ENCODE measurements at regions not wholly inside any gene's neighbourhood (a gene's known extent, or its start where the extent isn't known, plus 50 kb on each side); places are given as distances from the start of the nearest gene placed in this dataset.

DNA sequence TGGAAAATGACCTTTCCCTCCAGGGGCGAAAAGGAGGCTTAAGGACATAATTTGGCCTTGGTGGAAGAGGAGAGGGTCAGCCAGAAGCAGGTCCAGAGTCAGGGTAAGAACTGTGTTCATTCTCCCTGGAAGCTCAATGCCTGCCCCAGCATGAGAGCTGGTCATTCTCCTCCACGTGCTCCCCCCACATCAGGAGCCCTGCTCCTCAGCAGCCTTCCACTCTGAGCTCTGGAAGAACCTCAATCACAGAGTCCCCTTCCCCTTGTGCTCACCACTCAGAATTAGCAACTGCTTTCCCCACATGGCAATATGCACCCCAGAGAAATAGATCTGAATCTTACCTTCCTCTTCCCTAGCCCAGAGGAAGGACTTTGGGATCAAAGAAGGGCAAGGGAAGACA is 115.4 kb downstream of the TMEM200C start:
- no peak overlapping the region for H3K4me3 ChIP-seq (ENCODE audit: low read depth, low read length)
- TF ChIP-seq, protein P1, sequence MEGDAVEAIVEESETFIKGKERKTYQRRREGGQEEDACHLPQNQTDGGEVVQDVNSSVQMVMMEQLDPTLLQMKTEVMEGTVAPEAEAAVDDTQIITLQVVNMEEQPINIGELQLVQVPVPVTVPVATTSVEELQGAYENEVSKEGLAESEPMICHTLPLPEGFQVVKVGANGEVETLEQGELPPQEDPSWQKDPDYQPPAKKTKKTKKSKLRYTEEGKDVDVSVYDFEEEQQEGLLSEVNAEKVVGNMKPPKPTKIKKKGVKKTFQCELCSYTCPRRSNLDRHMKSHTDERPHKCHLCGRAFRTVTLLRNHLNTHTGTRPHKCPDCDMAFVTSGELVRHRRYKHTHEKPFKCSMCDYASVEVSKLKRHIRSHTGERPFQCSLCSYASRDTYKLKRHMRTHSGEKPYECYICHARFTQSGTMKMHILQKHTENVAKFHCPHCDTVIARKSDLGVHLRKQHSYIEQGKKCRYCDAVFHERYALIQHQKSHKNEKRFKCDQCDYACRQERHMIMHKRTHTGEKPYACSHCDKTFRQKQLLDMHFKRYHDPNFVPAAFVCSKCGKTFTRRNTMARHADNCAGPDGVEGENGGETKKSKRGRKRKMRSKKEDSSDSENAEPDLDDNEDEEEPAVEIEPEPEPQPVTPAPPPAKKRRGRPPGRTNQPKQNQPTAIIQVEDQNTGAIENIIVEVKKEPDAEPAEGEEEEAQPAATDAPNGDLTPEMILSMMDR (IDR thresholded peaks at IDR 0.05; ENCODE audit: low read depth, low read length), result no peak

GRCh38 chr18:5772306-5773105 is 122.8 kb downstream of the TMEM200C start:
- in situ Hi-C loops (cut with HindIII; ENCODE audit: low sequenced_read_pairs), result no loop called here
- TF ChIP-seq, protein P1 (IDR thresholded peaks at IDR 0.05; ENCODE audit: low read depth, low read length), result no peak
- no peak overlapping the region for H3K4me3 ChIP-seq (ENCODE audit: low read depth, low read length)
- no peak for DNase-seq (ENCODE audit: low read depth, low spot score)

More for the DNA sequence above, 115.4 kb downstream of the TMEM200C start:
- DNase-seq (ENCODE audit: low read depth, low spot score), result no peak
- in situ Hi-C loops (cut with HindIII; ENCODE audit: low sequenced_read_pairs), result no loop called here

GRCh38 chr18:5771343-5771742 is 124.0 kb downstream of the TMEM200C start:
- in situ Hi-C loops (cut with HindIII; ENCODE audit: low sequenced_read_pairs), result no loop called here
- no peak overlapping the region for H3K4me3 ChIP-seq (ENCODE audit: low read depth, low read length)
- no peak for DNase-seq (ENCODE audit: low read depth, low spot score)
- TF ChIP-seq, protein P1 (IDR thresholded peaks at IDR 0.05; ENCODE audit: low read depth, low read length), result no peak

DNA sequence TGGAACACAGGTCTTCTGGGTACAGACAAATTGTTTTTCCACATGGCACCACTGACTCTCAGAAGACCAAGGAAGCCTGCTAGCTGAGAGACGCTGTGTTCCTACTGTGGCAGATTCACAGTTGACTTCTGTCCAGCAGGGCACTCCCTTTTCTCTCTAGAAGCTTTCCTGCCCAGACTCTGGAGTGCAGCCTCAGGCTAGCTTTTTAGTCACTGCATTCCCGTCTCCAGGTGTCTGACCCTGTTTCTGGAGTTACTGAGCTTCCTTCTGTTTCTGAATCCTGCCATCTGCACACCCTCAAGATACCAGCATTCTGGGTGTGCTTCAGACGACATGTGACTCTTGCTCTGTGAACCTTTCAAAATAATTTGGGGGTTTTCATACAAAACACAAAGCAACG is 125.1 kb downstream of the TMEM200C start:
- no peak overlapping the region for H3K4me3 ChIP-seq (ENCODE audit: low read depth, low read length)
- TF ChIP-seq, protein P1 (IDR thresholded peaks at IDR 0.05; ENCODE audit: low read depth, low read length), result no peak
- in situ Hi-C loops (cut with HindIII; ENCODE audit: low sequenced_read_pairs), result no loop called here

DNA sequence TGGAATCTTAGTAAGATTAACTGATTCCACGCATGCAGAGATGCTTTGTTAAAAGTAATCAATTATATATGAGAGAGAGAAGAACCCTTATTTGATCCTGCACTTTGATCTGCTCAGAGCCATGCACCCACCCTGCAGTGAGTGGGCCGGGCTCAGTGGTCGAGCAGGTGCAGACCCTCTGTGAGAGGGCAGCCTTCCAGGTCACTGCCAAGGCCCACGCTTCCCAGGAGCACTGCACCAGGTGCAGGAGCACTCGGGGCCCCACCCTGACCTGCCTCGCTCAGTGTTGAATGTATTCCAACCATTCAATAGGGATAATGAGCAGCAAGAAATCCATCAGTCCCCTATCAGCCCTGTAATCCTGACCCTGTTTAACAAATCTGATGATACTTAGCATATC is 126.9 kb downstream of the TMEM200C start:
- no peak for DNase-seq (ENCODE audit: low read depth, low spot score)
- no peak overlapping the region for H3K4me3 ChIP-seq (ENCODE audit: low read depth, low read length)
- in situ Hi-C loops (cut with HindIII; ENCODE audit: low sequenced_read_pairs), result no loop called here
- TF ChIP-seq, protein P1 (IDR thresholded peaks at IDR 0.05; ENCODE audit: low read depth, low read length), result no peak

More for the DNA sequence above, 125.1 kb downstream of the TMEM200C start:
- no peak for DNase-seq (ENCODE audit: low read depth, low spot score)

GRCh38 chr18:5759194-5759593 is 136.1 kb downstream of the TMEM200C start:
- TF ChIP-seq, protein P1 (IDR thresholded peaks at IDR 0.05; ENCODE audit: low read depth, low read length), result no peak
- no peak overlapping the region for H3K4me3 ChIP-seq (ENCODE audit: low read depth, low read length)
- no peak for DNase-seq (ENCODE audit: low read depth, low spot score)
- in situ Hi-C loops (cut with HindIII; ENCODE audit: low sequenced_read_pairs), result no loop called here

Measured in astrocyte of the spinal cord (primary cell).